Trophoblast cell (in vitro differentiated cells and primary cell): ENCODE measurements at regions not wholly inside any gene's neighbourhood (a gene's known extent, or its start where the extent isn't known, plus 50 kb on each side); places are given as distances from the start of the nearest gene placed in this dataset.

Source experiments
- DNase-seq, 2 donors: peaks; one replicate each; pipeline ENCODE4 v3.0.0-alpha.2; 2016
- H2AFZ ChIP-seq: 2 replicates; pipeline ENCODE4 v1.6.1; 2013; ENCODE audit warnings: low read length, moderate library complexity, mild to moderate bottlenecking; ENCODE audit not compliant: insufficient read depth, poor library complexity
- H2AK5ac ChIP-seq: 2 replicates; pipeline ENCODE4 v1.6.1; 2013; ENCODE audit warnings: mild to moderate bottlenecking, low read length
- H2BK120ac ChIP-seq: 2 replicates; pipeline ENCODE4 v1.6.1; 2013; ENCODE audit warnings: low read length, mild to moderate bottlenecking, moderate library complexity; ENCODE audit not compliant: insufficient read depth, poor library complexity
- H2BK12ac ChIP-seq: 2 replicates; pipeline ENCODE4 v1.6.1; 2013; ENCODE audit warnings: mild to moderate bottlenecking, low read length, moderate library complexity
- H2BK5ac ChIP-seq: 2 replicates; pipeline ENCODE4 v1.6.1; 2013; ENCODE audit warnings: low read length, low read depth, moderate library complexity, mild to moderate bottlenecking; ENCODE audit not compliant: poor library complexity
- H3K14ac ChIP-seq: 2 replicates; pipeline ENCODE4 v1.6.1; 2013; ENCODE audit warnings: mild to moderate bottlenecking, low read length
- H3K18ac ChIP-seq: 2 replicates; pipeline ENCODE4 v1.6.1; 2013; ENCODE audit warnings: mild to moderate bottlenecking, low read length
- H3K23ac ChIP-seq: 2 replicates; pipeline ENCODE4 v1.6.1; 2013; ENCODE audit warnings: low read length
- H3K27ac ChIP-seq: 2 replicates; pipeline ENCODE4 v1.5.1; 2013; ENCODE audit warnings: low read depth, mild to moderate bottlenecking, inconsistent platforms, low read length, moderate library complexity
- H3K27me3 ChIP-seq: 2 replicates; pipeline ENCODE4 v1.6.1; 2013; ENCODE audit warnings: inconsistent platforms, mild to moderate bottlenecking, low read length, moderate library complexity; ENCODE audit not compliant: insufficient read depth
- H3K36me3 ChIP-seq, 2 experiments: 1 replicate in 1 of 2; 2 replicates in 1 of 2; pipeline ENCODE4 v1.6.1; 2013; ENCODE audit warnings: low read length in 2 of 2, mild to moderate bottlenecking in 2 of 2, moderate library complexity in 1 of 2; ENCODE audit not compliant: insufficient read depth in 2 of 2, control insufficient read depth in 1 of 2
- H3K4ac ChIP-seq: 2 replicates; pipeline ENCODE4 v1.6.1; 2013; ENCODE audit warnings: low read depth, mild to moderate bottlenecking, low read length, moderate library complexity
- H3K4me1 ChIP-seq, 2 experiments: 1 replicate in 1 of 2; 2 replicates in 1 of 2; pipeline ENCODE4 v1.6.1; 2013; ENCODE audit warnings: low read length in 2 of 2, mild to moderate bottlenecking in 2 of 2, moderate library complexity in 1 of 2; ENCODE audit not compliant: insufficient read depth in 2 of 2, control insufficient read depth in 1 of 2
- H3K4me2 ChIP-seq: 2 replicates; pipeline ENCODE4 v1.6.1; 2013; ENCODE audit warnings: inconsistent platforms, mild to moderate bottlenecking, low read length, moderate library complexity
- H3K4me3 ChIP-seq: 2 replicates; pipeline ENCODE4 v1.5.1; 2013; ENCODE audit warnings: mild to moderate bottlenecking, low read depth, low read length, inconsistent platforms
- H3K79me1 ChIP-seq: one replicate; pipeline ENCODE4 v1.6.1; 2013; ENCODE audit warnings: low read length
- H3K79me2 ChIP-seq: 2 replicates; pipeline ENCODE4 v1.6.1; 2013; ENCODE audit warnings: low read length, mild to moderate bottlenecking; ENCODE audit not compliant: control insufficient read depth, insufficient read depth, poor library complexity
- H3K9ac ChIP-seq: 2 replicates; pipeline ENCODE4 v1.6.1; 2013; ENCODE audit warnings: mild to moderate bottlenecking, low read length
- H3K9me3 ChIP-seq: 2 replicates; pipeline ENCODE4 v1.6.1; 2013; ENCODE audit warnings: low read depth, mild to moderate bottlenecking, control low read depth, inconsistent platforms, low read length; ENCODE audit not compliant: insufficient read depth
- H4K12ac ChIP-seq: 2 replicates; pipeline ENCODE4 v1.6.1; 2013; ENCODE audit warnings: low read depth, mild to moderate bottlenecking, low read length, moderate library complexity
- H4K8ac ChIP-seq: 2 replicates; pipeline ENCODE4 v1.6.1; 2013; ENCODE audit warnings: low read depth, mild to moderate bottlenecking, low read length, moderate library complexity
- H4K91ac ChIP-seq: one replicate; pipeline ENCODE4 v1.6.1; 2013; ENCODE audit warnings: low read depth, mild to moderate bottlenecking, low read length, moderate library complexity
- WGBS: extraction: QIAGEN DNeasy Blood & Tissue Kit; methylation state at CpG from one replicate; pipeline ENCODE4 v1.1.7; 2013; ENCODE audit warnings: missing lambda C conversion rate; ENCODE audit not compliant: insufficient read length, insufficient coverage; ENCODE audit errors: extremely low coverage; 5-methylcytosine and 5-hydroxymethylcytosine counted together

DNA sequence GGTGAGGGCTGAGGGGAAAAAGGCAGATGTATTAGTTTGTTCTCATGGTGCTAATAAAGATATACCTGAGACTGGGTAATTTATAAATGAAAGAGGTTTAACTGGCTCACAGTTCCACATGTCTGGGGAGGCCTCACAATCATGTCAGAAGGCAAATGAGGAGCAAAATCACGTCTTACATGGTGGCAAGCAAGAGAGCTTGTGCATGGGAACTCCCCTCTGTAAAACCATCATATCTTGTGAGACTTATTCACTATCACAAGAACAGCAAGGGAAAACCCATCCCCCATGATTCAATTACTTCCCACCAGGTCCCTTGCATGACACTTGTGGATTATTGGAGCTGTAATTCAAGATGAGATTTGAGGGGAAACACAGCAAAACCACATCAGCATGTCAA is 1220.9 kb downstream of the GALC start:
- no peak for DNase-seq
- H2BK12ac ChIP-seq: no peak overlapping the region
- whole genome bisulfite sequencing: no CpG with 5 or more reads among the region's 1 CpG

DNA sequence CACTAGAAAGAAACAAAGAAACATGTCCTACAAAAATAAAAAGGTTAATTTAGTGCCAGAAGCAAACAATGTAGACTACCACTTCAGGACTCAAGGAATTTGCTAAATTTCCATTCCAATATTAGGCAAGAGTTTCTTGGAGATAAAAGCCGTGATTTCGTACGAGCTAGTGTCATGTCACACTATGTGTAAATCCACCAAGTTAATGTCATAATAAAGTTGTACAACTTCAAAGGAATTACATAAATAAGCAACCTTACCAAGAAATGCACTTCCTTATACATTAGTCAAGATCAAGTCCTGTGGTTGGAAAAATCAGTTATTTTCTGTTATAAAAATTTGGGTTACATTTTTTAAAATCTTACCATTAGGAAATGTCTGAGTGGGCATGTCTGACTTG is 1222.8 kb downstream of the GALC start:
- DNase-seq: no peak
- Histone ChIP-seq H4K8ac (no peak overlapping the region), H3K36me3 (no peaks in the 10 kb centered on the region), H3K4me1 (no peaks in the 10 kb centered on the region), H3K9me3 (peaks cover 2% of the 10 kb centered on the region), H2AK5ac (no peak overlapping the region), H3K4me3 (no peak overlapping the region), H3K79me2 (no peaks in the 10 kb centered on the region), H2BK120ac (no peak overlapping the region), H3K27ac (no peak overlapping the region), H3K23ac (no peak overlapping the region), H2AFZ (no peak overlapping the region), H3K18ac (no peak overlapping the region), H3K9ac (no peak overlapping the region), H3K4me2 (no peak overlapping the region), H3K14ac (no peak overlapping the region), H4K12ac (no peak overlapping the region), H2BK12ac (no peak overlapping the region), H3K4ac (no peak overlapping the region), H3K79me1 (no peaks in the 10 kb centered on the region), H3K27me3 (no peaks in the 10 kb centered on the region), H2BK5ac (no peak overlapping the region), H4K91ac (no peak overlapping the region)
- no CpG with 5 or more reads among the region's 3 CpGs for WGBS

More for the DNA sequence above, 1220.9 kb downstream of the GALC start:
- H3K18ac ChIP-seq: no peak overlapping the region
- H3K4me2 ChIP-seq: no peak overlapping the region
- H3K79me2 ChIP-seq: no peaks in the 10 kb centered on the region
- H4K8ac ChIP-seq: no peak overlapping the region
- H3K9me3 ChIP-seq: peaks cover 2% of the 10 kb centered on the region
- no peak overlapping the region for H3K4ac ChIP-seq
- H3K4me1 ChIP-seq: no peaks in the 10 kb centered on the region
- no peak overlapping the region for H2BK120ac ChIP-seq
- no peak overlapping the region for H3K23ac ChIP-seq
- no peak overlapping the region for H3K27ac ChIP-seq
- no peak overlapping the region for H3K4me3 ChIP-seq
- H4K12ac ChIP-seq: no peak overlapping the region
- no peaks in the 10 kb centered on the region for H3K79me1 ChIP-seq
- H3K36me3 ChIP-seq: no peaks in the 10 kb centered on the region
- H2BK5ac ChIP-seq: no peak overlapping the region
- no peaks in the 10 kb centered on the region for H3K27me3 ChIP-seq
- H2AK5ac ChIP-seq: no peak overlapping the region
- no peak overlapping the region for H4K91ac ChIP-seq
- no peak overlapping the region for H3K14ac ChIP-seq
- no peak overlapping the region for H3K9ac ChIP-seq
- no peak overlapping the region for H2AFZ ChIP-seq

DNA sequence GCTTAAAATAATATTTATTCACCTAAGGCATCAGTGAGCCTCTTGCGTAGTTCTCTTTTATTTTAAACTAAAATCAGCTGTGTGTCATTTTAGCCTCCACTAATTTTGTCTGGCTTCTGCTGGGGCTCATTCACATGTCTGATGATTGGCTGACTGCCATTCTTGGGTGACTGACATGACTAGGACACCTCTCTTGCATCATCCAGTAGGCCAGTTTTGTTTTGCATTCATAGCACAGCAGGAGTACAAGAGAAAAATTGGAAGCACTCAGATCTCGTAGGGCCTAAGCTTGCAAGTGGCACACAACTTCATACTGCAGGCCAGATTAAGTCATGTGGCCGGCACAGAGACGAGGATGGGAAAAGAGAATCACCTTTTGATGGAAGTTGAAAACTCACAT is 1226.5 kb downstream of the GALC start:
- no peak overlapping the region for H4K8ac ChIP-seq
- no peak overlapping the region for H3K27ac ChIP-seq
- H3K79me2 ChIP-seq: no peaks in the 10 kb centered on the region
- no peak overlapping the region for H3K14ac ChIP-seq
- DNase-seq: no peak
- H3K4ac ChIP-seq: no peak overlapping the region
- no peaks in the 10 kb centered on the region for H3K9me3 ChIP-seq
- H3K79me1 ChIP-seq: no peaks in the 10 kb centered on the region
- H3K18ac ChIP-seq: no peak overlapping the region
- H3K36me3 ChIP-seq: no peaks in the 10 kb centered on the region
- H3K27me3 ChIP-seq: no peaks in the 10 kb centered on the region
- H4K12ac ChIP-seq: no peak overlapping the region
- no peak overlapping the region for H3K23ac ChIP-seq
- H2AK5ac ChIP-seq: no peak overlapping the region
- H2AFZ ChIP-seq: no peak overlapping the region
- H4K91ac ChIP-seq: no peak overlapping the region
- no peak overlapping the region for H2BK12ac ChIP-seq
- no peak overlapping the region for H3K9ac ChIP-seq
- no peak overlapping the region for H3K4me2 ChIP-seq
- no peak overlapping the region for H2BK5ac ChIP-seq
- H2BK120ac ChIP-seq: no peak overlapping the region
- no peak overlapping the region for H3K4me3 ChIP-seq
- WGBS: no CpG with 5 or more reads among the region's 4 CpGs
- H3K4me1 ChIP-seq: no peaks in the 10 kb centered on the region

DNA sequence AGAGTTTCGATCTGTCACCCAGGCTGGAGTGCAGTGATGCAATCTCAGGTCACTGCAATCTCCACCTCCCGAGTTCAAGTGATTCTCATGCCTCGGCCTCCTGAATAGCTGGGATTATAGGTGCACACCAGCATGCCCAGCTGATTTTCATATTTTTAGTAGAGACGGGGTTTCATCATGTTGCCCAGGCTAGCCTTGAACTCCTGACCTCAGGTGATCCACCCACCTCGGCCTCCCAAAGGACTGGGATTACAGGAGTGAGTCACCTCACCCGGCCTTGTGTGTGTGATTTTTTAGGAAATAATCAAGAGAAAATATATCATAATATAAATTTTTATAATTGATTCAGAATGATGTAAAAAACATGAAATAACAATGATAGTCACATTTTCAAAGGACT is 1231.4 kb downstream of the GALC start:
- WGBS: no CpG with 5 or more reads among the region's 6 CpGs
- no peak overlapping the region for H3K4me3 ChIP-seq

More for the DNA sequence above, 1231.4 kb downstream of the GALC start:
- Histone ChIP-seq H2BK12ac (no peak overlapping the region), H4K12ac (no peak overlapping the region), H4K91ac (no peak overlapping the region), H3K9ac (no peak overlapping the region), H3K4ac (no peak overlapping the region), H3K27me3 (no peaks in the 10 kb centered on the region), H3K23ac (no peak overlapping the region), H3K9me3 (no peaks in the 10 kb centered on the region), H3K4me1 (no peaks in the 10 kb centered on the region), H2BK120ac (no peak overlapping the region), H3K18ac (no peak overlapping the region), H2AK5ac (no peak overlapping the region), H3K4me2 (no peak overlapping the region), H2AFZ (no peak overlapping the region), H3K36me3 (no peaks in the 10 kb centered on the region), H2BK5ac (no peak overlapping the region), H3K27ac (no peak overlapping the region), H4K8ac (no peak overlapping the region), H3K79me2 (no peaks in the 10 kb centered on the region), H3K14ac (no peak overlapping the region), H3K79me1 (no peaks in the 10 kb centered on the region)
- no peak for DNase-seq
